HG02852 (cell line): ENCODE measurements at regions not wholly inside any gene's neighbourhood (a gene's known extent, or its start where the extent isn't known, plus 50 kb on each side); places are given as distances from the start of the nearest gene placed in this dataset.
"Not testable (repeated sequence)": the region's sequence is repeated elsewhere in the genome, so short reads cannot be mapped to it uniquely, and the experiment has no call there.

Source experiments
- ATAC-seq: cut with Tn5 transposase; IDR thresholded peaks from one replicate; pipeline ENCODE4 v1.9.1; 2021; ENCODE audit warnings: mild to moderate bottlenecking, moderate library complexity; ENCODE audit not compliant: unreplicated experiment

- ATAC-seq, result no peak
Observed at GRCh38 chr20:47980336-47981177, 195.3 kb upstream of the SULF2 start.

DNA sequence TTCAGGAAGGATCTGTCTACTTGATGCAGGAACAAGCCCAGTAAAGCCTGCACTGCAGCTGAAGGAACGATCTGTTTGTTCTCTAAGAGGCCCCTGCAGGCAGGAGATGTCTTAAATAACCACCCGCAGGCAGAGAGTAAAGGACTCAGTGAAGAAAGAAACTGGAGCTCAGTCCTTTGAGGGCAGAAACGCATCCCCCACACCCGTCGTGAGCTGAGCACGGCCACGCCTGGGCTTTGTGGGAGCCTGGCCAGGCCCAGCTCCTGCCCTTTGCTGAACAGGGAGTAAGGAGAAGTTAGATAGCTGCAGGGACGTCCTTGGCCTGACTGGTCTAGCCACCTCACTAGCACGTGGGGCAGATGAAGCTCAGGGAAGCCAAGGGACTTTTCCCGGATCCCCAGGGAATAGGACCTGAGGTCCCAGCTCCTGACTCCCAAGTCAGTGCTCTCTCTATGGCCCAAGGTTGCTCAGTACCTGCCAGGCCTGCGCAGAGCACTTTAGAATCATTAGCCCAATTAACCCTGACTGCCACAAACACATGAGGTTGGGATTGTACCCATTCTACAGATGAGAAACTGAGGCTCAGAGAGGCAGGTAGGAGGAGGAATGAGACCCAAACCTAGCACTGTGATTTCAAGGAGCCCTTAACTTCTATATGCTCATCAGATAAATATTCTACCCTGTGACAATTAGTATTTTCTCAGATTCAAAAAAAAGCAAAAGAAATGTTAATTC, 194.2 kb upstream of the SULF2 start:
- not testable (repeated sequence) for ATAC-seq

- not testable (repeated sequence) for ATAC-seq
Observed at GRCh38 chr20:47978428-47979120, 193.3 kb upstream of the SULF2 start.

DNA sequence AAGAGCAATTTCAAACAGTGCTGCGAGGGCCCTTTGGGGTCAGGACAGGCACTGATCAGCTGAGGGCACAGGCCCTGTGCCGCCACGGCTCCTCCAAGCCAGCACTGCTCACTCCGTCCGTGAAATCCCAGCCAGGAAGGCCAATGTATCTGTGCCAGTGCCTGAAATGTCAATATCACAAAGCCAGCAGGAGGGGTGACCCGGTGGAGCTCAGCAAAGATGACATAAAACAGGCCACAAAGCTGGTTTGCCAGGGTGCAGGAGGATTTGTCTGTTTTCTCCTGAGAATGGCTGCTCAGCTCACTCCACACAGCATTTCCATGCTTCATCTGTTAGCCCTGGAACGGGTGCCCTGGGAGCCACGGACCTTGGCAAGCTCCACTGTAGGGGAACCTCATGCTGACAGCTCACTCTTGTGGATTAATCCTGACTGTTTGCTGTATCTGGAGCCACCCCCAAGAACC, 192.5 kb upstream of the SULF2 start:
- ATAC-seq, result not testable (repeated sequence)

- ATAC-seq, result not testable (repeated sequence)
Observed at GRCh38 chr20:47977017-47977788, 191.9 kb upstream of the SULF2 start.

- no peak for ATAC-seq
Observed at GRCh38 chr20:47974234-47974878, 189.1 kb upstream of the SULF2 start.

DNA sequence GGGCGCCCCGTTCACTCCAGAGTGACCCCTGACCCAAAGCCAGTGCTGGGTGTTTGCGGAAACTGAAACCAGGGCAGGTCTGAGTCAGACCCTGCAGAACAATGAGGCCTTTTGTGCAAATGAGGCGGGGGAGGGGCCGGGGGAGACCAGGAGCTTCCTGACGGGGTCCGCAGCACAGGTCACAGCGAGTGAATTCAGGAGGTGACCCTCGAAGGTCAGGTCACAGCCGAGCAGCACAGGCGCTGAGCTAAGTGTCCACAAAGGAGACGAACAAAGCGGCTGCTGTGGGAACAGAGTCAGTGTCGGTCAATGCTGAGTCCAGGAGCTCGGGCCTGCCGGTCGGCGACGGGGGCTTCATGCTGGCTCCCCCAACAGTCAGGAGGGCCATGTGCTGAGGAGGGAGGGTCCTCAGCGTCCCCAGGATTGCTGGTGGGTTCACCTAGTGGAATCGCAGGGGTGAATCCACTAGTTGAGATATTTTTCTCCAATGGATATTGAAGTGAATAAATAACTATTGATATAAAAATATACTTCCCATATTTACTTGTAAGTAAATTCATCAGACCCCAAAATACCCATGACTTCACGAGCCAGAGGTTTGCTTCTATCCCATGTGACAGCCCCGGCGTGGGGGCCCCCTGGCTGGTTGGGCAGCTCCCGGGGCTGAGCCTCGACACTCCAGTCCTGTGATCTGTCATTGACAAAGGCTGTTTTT, 188.4 kb upstream of the SULF2 start:
- no peak for ATAC-seq

DNA sequence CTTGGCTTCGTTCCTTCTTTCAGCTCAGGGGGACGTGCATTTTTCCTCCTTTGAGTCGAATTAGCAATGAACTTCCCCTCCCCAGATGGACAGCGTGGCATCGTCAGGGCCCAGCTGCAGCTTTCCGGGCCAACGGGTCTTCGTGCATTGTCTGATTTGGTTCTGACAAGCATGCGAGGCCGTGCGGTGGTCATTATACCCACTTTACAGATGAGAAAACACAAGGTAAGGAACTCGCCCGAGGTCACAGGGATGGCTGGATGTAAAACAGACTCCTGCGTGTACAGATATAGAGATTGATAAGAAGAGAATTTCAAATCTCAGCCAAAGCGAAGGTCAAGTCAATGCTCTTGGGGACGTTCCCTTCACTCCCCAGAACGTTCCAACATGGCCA, 187.6 kb upstream of the SULF2 start:
- no peak for ATAC-seq

GRCh38 chr20:47972297-47972915, 187.1 kb upstream of the SULF2 start:
- ATAC-seq, result not testable (repeated sequence)

- no peak for ATAC-seq
Observed at GRCh38 chr20:47971058-47971791, 185.9 kb upstream of the SULF2 start.

DNA sequence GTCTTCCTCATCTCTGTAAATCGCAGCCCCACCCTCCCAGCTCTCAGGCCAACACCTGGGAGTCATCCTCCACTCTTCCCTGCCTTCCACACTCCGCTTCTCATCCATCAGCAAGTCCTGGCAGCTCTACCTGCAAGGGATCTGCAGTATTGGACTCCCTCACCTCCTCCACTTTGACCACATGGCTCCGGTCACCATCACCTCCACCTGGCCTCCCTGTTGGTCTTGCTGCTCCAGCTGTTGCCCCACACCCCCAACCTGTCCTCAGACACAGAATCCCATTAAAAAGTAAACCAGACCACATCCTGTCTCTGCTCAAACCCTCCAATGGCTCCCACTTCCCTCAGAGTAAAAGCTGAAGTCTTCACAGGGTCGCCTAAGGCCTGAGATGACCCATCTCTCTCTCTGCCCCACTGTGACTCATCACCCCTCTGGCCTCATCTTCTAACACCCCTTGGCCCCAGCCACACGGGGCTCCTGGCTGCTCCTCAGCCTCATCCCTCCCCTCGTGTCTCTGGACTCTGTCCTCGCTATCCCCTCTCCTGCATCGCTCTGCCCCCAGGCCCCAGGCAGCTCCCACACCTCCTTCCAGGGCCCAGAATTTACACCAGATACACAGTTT, 185.1 kb upstream of the SULF2 start:
- ATAC-seq, result no peak

- no peak for ATAC-seq
Observed at GRCh38 chr20:47969426-47969825, 184.1 kb upstream of the SULF2 start.

DNA sequence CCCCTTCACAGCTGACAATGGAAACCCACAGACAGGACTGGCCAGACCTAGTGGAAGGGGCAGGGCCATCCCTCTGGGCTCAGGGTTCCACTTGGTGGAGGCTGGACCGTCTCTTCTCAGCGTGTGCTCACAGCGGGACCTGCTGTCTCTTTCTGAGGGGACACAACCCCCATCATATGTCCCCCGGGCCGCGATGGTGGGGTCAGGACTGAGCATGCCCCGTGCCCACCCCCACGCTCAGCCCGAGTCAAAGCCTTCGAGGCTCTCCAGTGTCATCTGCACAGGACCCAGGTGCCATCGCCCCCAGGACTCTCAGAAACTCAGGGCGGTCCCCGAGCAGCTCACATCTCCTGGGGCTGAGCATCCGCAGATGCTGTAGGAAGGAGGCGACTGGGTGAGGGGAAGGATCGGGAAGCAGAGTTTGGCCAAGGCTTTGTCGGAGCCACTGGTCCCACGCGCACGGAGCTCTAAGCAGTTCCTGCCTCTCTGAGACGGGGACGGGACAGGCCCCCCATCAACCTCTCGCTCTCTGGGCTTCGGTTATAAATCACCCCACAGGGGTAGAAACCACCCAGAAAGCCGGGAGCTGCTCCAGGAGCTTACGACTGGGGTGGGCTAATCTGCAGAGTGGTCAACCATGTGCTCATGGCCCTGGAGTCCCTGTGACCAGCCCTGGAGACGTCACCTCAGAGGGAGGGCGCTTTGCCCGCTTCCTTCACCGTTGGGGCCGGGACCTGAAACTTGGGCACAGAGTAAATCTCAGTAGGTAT, 183.4 kb upstream of the SULF2 start:
- ATAC-seq, result no peak

DNA sequence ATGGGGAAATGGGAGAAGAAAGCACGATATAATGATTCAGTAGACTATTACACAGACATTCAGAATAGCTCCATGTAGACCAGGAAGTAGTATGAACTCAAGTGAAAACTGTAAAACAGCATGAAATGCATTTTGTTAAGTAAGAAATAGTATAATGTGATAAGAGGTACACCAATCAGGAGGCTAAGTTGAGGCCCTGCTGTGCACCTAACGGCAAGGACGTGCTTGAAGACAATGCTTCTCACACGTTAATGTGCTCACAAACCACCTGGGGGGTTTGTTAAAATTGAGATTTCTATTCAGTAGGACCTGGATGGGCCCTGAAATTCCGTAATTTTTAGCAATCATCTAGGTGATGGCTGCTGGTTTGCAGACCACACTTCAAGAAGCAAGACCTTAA, 178.9 kb upstream of the SULF2 start:
- ATAC-seq, result no peak

DNA sequence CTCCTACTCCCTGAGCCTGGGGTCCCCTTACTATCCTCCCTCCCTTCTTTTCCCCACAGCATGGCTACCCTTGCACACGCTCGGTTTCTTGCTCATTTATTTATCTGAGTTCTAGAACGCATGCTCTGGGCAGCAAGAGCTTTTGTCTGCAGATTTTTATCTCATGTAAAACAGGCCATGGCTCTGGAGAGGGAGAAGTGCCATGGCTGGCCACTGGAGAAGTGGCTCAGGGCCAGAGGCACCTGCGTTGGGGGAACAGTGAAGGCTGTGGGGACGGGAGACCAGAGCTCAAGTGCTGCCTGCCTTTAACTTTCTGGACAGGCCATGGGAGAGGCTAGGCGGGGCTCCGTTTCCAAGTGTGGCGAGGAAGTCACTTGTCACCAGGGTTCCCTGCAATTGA, 177.7 kb upstream of the SULF2 start:
- no peak for ATAC-seq

DNA sequence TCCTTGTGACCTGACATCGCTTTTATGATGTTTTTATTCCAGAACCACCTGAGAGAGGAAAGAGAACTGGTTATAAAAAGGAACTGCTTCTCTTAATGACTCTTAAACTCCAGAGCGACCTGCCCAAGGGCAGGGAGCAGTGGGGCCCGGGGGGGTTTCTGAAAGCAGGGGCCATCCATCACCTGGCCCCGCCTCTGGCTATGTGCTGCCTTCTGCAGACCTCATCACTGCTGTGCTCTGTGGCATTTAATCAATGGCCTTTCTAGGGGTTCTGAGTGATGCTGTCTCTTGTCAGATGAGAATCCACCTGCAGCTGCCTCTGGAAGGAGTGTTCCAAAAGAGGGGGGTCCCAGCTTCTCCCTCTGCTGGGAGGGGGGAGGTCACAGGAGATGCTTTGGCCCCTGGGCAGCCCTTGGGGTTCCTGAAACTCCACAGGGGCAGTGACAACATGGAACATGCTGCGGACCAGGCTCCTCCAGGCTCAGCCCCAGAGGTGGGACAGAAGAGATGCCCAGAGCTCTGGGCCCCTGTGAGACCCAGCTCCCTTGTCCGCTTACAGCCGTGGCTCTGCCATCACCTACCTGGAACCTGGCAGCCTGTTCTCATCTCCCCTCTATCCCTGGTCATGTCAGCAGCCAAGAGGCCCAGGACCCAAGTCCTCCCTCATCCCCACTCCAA, 177.1 kb upstream of the SULF2 start:
- no peak for ATAC-seq
